Limb (tissue), 2 donors: ENCODE measurements at regions not wholly inside any gene's neighbourhood (a gene's known extent, or its start where the extent isn't known, plus 50 kb on each side); places are given as distances from the start of the nearest gene placed in this dataset.
A peak's percentile ranks its signal among the peaks of the same experiment; 100 is the strongest.
"Not testable (repeated sequence)": the region's sequence is repeated elsewhere in the genome, so short reads cannot be mapped to it uniquely, and the experiment has no call there.

Experiments
- DNase-seq, 2 donors: peaks; one replicate each; pipeline ENCODE4 v3.0.0-alpha.2; 2016; ENCODE audit errors: extremely low spot score in 2 of 2

DNA sequence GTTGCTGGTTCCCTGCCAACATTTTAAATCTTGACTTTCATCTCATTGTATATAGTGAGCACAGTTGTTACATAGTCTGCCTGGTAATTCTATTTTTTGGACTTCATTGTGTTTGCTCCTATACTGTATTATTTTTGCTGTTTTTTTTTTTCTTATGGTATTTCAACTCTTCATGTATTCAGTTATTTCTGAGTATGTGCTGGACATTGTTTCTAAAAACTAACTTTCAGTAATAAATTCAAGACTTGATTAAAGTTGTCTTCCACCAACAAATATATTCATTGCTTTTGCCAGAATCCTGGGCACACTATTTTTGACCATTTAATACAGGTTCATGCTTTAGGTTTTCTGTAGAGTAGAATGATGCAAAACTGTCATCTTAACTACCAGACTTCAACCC, 698.3 kb downstream of the MAFB start:
- no peak for DNase-seq

DNA sequence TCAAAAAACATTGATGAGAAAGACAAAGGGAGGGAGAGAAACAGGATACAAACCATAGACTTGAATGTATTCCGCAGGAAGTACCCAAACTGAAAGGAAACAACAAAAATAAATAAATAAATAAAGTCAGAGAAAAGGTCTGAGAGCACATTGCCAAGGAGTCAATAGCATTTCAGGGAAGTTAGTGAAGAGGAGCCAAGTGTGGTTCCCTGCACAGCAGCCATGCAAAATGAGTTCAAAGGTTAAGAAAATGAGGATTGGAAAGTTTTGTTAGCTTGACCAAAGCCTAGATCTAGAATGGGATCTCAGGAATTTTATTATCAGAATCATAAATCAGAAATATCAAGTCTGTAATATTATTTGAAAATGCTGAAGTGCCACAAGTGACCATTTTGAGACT, 700.0 kb downstream of the MAFB start:
- DNase-seq = no peak

DNA sequence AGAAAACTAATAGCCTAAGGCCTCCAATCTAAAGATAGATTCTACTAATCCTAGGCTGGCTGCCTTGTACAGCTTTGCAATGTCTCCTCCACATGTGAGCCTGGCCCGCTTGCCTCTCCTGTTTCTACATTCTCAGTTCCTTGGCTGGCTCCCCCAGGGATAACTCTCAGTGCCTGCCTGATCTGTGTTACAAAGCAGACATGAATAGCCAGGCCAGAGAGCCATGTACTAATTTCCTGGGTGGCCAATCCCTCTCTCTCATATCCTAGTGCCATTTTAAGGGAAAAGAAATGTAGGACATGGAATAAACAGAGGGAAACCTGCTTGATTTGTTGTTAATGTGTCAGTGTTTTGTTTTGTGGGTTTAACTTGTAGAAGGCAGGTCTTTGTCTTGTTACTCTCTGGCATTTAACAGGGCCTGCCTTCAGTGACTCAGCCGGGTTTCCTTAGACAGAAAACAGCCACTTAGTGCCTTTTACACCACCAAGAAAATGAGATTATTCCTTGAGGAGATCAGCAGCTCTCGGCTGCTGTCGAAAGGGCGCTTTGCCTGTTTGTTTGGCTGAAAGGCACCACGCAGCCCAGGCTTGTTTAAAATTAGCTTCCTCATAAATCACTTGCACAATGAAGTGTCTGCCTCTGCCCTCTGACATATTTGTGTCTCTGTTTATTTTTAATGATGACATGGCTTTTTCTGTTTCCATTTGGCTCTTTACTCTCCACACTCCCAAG, 702.7 kb downstream of the MAFB start:
- peak; percentile 42 to 52 for DNase-seq

DNA sequence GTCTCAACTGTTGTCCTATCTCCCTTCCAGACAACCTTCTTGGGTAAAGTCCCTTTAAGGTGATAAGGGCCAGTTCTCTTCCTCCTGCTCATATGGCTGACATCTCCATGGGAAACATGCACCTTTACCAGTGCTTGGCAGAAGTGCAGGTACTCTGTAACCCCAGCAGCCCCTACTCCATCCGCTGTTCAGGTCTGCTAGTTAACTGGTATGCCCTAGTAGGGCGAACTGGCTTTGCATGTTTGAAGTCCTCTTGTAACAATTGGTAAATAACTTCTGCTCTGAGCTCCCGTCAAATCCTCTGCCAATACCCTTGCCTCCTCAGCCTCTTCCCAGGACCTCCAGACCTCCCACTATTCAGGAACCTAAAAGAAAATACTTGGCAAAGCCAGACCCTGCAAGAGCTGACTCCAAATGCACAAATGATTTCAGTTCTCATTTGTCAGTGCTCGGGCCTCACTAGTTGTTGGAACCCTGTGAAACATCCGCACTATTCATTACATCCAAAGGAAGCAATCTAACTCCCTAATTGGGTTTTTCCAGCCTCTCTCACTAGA, 703.7 kb downstream of the MAFB start:
- no peak for DNase-seq

DNA sequence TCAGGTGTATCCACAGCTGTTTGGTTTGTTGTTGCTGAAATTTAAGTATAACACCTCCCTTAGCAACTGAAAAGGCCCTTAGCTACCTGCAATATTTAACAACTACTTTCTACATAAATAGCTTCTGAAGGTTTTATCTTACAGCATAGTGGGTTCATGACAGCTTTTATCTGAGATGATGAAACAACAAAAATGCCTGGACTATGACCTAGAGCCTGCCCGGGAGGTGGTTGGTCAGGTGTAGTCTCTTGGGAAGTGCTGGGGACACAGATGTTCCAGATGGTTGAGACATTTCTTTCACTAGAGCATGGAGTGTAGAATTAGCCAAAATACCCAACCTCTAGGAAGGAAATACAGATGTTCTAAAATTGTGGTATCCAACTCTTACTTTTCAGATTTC, 705.4 kb downstream of the MAFB start:
- no peak for DNase-seq

DNA sequence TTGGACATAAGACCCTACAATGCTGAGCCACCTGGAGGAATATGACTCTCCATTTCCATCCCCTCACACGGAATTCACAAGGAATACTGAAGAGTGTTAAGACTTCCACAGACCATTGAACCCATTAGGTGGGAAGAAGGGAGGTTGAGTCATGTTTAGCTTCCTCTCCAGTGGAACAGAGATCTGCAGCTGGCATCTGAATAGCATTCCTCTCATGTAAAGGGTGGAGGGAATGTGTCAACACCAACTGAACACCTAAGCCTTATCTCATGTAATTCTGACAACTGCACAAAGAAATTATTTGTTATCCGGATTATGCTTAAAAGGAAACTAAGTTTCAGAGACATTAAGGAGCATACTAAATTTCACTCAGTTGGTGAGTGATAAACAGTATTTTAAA, 705.9 kb downstream of the MAFB start:
- no peak for DNase-seq

DNA sequence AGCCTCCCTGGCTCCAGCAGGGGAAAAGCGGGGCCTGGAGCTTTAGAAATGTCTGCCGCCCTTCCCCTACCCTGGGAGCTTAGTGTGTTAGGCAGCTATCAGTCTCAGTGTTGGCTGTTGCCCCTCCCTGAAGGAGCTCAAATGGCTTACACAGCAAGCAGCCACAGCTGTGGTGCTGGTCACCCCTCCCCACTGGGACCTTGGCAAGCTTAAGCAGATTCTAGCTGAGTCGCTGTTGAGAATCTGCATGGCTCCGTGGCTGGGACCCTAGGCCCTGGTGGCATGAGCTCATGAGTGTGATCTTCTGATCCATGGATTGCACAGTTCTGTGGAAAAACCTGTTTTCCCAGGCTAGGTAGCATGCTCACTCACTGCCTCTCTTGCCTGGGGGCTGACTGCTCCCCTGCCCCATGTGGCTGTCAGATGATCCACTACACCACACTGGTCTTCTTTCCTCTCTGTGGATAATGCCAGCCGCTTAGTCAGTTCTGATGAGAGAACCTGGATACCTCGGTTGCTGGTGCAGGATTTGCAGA, 714.0 kb downstream of the MAFB start:
- no peak for DNase-seq

DNA sequence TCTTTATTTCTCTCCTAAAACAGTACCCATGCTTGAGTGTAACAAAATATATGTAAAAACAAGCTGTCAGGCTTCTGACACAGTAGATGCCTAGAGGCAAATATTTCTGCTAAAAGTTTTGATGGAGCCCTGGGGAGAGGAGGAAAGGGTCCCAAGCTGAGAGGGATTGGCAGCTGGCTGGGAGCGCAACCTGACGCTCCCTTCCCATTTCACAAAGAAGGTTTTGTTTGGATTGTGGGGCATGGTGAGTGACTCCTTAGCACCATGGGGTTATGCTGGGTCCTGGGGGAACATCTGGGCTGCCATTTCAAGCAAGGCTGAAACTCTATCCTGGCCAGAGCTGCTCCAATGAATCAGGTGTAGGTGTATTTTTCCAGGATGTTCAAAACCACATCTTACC, 720.5 kb downstream of the MAFB start:
- no peak for DNase-seq

DNA sequence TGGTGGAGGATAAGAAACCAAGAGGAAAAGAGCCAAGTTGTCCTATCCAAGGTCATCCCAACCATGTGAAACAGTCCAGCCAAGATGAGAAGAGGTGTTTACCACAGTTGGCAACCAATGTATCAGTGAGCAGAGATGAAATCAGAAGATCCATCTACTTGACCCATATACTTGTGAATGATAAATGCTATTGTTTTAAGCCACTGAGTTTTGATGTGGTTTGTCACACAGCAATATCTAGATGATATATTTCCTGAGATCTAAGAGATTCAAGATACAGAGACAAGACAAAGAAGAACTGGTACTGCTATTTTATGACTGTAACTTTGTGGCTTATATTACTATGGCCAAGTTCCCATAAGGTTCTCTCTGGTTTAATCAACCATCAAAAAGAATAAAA, 721.2 kb downstream of the MAFB start:
- DNase-seq = no peak

DNA sequence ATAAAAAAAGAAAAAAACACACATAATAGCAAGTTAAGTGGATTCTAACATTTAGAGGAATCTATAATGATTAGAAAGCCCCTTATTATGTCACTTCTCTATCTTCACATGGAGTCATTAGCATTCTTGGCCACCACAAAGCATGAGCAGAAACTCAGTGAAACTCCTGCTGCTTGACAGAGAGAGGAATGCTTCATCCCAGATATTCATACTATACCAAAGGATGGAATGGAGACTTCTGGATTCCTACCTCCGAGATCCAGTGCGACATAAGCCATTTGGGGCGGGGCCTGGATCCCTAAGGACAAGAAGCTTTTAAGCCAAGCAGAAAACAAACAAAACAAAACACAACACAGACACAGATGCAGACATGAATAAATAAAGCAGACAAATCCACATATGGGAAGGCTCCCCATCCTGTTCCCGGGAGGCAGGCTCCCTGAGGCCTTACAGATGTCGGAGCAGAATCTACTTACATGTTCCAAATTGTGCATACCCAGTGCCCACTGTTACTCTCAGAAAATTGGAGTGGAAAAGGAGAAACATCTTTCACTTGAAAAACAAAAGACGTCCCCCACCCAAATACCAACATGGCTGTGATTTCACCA, 727.3 kb downstream of the MAFB start:
- DNase-seq = no peak

DNA sequence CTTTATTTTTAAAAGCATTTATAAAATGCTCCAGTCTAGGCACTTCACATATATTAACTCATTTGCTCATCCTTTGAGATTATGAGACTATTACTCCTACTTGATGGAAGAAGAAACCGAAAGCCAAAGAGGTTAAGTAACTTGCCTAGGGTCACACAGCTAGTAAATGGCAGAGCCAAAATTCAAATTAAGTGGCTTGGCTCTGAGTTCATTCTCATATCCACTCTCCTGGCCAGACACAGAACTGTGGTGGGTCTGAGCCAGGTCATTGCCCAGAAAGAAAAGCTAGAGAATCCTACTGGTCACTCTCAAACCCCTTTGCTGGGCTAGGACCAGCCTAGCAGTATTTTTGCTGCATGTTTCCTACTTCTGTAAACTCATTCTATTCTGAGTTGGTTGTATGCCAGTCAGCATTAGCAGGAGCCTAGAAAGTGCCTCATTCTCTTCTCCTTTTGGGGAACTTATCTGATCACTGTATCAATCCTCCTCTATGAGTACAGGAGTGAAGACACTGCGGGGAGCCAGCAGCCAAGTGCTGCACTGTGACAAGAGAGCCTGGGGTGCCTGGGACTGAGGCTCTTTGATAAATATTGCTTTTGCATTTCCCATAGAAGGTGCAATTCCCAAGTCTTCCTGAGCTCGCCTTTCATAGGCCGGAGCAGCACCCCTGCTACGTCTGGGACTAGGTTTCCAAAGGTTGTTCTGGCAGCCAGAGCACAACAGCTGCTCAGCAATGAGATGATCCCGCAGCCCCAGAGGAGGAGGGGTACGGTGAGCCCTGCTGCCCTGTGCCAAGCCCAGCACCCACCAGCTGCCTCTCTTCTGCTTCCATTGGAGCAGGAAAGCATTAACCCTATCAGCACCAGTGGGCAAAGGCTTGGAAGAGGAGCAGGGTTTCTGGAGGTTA, 728.3 kb downstream of the MAFB start:
- peak; percentile 43 to 56 for DNase-seq

DNA sequence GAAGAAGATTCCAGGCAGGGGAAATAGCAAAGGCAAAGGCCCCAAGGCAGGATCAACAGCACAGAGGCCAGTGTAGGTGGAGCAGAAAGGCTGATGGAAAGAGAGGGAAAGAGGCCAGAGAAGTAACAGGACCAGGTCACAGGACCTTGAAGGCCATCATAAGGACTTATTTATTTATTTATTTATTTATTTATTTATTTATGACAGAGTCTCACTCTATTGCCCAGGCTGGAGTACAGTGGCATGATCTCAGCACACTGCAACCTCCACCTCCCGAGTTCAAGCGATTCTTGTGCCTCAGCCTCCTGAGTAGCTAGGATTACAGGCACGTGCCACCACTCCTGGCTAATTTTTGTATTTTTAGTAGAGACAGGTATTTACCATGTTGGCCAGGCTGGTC, 731.1 kb downstream of the MAFB start:
- DNase-seq = not testable (repeated sequence)

DNA sequence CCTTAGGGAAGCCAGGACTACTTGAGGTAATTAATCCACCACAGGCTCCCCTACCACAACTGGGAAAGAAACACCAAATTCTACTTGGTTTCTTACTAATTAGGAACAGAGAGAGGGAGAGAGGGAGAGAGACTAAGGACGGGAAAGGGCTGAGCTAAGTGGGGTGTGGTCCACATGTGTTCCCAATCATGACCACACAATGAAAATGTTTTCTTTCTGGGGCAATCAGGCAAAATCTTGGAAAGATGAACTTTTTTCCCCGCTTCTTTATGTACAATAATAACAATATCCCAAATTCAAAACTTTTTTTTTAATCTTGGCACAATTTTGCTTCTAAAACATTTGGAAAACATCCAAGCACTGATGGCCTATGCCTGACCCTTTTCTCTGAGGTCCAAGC, 734.4 kb downstream of the MAFB start:
- DNase-seq = peak in 1 of 2 donors; percentile 52

DNA sequence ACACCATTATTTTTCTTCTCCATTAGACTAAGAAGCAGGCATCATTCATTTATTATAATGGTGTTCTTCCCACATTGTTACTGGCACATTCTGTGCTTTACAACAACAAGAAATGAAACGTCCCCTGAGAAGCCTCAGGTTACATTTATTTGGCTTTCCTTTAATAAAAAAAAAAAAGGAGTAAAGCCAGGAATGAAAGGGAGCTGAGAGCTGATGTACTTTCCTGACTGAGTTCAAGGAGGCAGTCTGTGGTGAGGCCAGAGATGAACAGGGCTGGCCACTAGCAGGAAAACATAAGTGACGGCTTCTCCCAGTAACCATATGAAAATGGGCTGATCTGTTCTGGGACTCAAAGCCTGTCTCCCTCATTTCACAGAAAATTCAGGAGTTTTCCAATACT, 742.1 kb downstream of the MAFB start:
- no peak for DNase-seq

DNA sequence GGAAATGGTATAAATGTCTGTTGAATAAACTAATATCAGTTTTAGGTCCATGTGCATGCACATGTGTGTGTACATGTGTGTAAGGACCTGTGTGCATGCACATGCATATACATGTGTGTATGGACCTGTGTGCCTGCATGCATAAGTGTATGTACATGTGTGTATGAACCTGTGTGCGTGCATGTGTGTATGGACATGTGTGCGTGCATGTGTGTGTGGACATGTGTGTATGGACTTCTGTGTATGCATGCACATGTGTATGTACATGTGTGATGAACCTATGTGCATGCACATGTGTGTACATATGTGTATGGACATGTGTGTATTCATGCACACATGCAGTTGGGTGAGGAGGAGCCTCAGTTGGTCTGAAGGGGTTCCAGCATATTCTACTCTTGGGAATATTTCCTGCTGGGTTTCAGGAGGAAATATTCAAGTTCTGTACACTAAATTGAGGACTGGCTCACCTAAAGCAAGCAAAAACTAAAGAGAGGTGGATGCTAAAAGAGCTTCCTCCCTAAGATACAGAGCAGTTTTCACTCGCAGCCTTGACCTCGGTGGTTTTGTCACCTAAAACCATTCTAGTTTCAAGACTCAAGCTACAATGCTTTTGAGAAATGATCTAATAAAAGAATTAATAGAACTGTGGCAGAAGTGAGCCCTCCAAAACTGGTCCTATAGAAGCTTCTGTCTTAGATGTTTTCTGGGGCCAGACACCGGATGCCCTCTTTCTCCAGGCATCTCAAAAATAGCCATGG, 742.8 kb downstream of the MAFB start:
- no peak for DNase-seq

DNA sequence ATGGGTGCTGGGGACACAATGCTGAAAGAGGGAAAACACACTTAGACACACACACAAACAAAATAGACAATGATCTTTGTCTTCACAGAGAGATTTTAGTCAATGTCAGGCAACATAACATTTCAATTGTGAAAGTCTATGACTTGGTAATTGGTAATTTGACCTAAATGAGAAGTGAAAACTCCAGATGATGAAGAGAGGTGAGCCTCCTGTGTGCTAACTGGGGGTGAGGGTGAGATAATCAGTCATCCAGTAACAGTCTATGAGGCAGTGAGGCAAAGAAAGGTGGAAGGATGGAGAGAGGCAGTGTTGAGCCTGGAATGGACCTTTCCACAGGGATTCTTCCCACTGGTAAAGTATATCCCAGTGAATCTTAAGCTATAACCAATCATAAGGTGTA, 744.2 kb downstream of the MAFB start:
- DNase-seq = no peak

DNA sequence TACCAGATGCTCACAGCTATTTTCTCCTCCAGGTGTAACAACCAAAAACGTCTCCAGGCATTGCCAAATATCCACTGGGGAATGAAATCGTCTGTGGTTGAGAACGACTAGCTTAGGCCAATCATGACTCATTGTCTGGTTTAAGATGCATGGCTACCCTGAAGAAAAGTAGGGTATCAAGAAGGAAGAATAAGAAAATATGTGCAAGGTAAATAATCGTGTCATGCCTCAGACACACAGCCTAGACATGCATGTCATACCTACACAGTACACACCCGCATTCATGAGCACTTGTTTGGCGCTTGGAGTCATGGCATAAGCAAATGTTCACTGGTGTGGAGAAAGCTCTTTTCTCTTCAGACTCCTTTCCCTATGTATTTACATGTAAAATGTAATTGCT, 745.7 kb downstream of the MAFB start:
- DNase-seq = no peak

DNA sequence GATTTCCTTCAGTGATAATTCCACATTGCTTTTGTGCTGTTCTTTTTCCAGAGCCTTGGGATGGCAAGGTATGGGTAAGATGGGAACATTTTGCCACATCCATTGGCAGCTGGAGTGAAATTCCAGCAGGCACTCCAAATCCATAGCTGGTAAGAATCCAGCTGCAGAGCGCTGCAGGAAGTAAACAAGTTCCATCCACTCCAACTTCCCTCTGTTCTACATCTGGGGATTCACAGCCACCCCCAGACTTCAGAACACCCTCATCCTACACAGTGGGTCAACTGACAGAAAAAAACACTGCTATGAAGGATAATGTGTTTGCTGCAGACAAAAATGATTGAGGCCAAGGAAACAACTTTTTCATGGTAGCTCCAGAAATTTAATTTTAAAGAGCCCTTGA, 747.8 kb downstream of the MAFB start:
- no peak for DNase-seq

DNA sequence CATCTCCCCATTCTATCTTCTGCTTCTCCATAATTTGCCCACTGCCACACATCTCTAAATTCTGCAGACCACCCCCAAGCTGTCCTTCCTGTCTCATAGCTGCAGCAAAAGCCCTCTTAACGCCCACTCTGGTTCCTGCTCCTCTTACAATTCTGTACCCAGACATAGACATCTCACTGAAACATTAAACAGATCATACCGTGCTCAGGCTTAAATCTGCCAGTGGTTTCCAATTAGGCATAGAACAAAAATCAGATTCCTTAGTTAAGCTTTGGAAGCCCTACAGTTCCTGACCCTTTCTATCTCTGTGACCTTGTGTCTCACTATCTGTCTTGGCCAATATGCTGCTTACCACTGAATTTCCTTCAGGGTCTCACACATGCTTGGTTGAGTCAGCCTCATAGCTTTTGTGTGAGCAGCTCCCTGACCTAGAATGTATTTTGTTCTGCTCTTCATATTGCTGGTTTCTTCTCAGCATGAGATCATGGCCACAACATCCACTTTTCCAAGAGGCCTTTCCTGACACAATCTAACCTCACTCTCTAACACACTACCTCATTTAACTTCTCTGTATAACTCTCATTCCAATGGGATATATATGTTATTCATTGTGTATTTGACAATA, 749.7 kb downstream of the MAFB start:
- DNase-seq = no peak

DNA sequence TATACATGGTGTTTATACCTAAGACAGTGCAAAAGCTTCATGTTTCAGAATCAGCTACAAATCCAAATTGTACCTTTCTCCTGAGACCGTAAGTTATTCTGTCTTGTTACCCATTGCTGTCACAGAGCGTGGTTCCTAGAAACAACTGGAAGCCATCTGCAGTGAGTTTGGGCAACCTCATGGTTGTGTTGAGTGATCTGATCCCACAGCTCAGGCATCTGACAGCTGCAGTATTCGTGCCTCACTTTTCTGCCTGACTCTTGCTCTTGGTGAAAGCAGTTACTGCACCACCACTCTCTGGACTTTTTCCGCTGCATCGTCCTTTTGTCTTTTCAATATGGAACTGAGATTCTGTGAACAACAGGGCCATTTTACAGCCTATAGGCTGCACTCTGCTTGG, 752.6 kb downstream of the MAFB start:
- DNase-seq = no peak

DNA sequence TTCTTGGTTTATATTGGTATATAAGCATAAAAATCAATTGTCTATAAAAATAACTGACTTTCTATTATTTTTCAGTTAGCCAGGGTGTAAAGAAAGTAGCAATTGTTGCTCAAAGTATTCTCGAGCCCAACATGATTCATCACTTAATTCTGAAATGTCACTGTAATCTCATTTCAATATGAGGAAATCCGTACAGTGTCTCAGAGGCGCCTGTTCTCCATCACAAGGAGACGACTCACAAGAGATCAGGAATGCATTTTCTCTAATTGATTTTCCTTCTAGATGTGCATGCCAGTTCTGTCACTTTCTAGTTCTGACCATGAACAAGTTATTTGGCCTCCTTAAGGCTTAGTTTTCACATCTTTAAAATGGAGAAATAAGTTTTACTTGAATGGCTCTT, 753.1 kb downstream of the MAFB start:
- DNase-seq = no peak
